HEK293T (cell line): ENCODE measurements at regions not wholly inside any gene's neighbourhood (a gene's known extent, or its start where the extent isn't known, plus 50 kb on each side); places are given as distances from the start of the nearest gene placed in this dataset.

Experiments
- CTCF ChIA-PET: fragments of 350-600 bp; formaldehyde crosslinking; extraction: SDS; loops from one replicate; lab custom pipeline; 2021; ENCODE audit warnings: antibody characterized with exemption, inconsistent platforms; lab: Yijun Ruan, JAX
- POLR2A ChIA-PET: fragments of 350-600 bp; formaldehyde crosslinking; extraction: SDS; loops from one replicate; lab custom pipeline; 2020; ENCODE audit warnings: antibody characterized with exemption, inconsistent platforms; lab: Yijun Ruan, JAX
- DNase-seq: peaks from one replicate; pipeline ENCODE4 v3.0.0; 2012; ENCODE audit warnings: mixed read lengths; ENCODE audit errors: extremely low spot score
- ARNT ChIP-seq: fragments of 450-650 bp; IDR thresholded peaks from 2 replicates; pipeline ENCODE4 v1.6.1; 2017; ENCODE audit warnings: mild to moderate bottlenecking
- BHLHE40 ChIP-seq: fragments of 450-650 bp; IDR thresholded peaks from 2 replicates; pipeline ENCODE4 v1.6.1; 2016; ENCODE audit warnings: mild to moderate bottlenecking, moderate library complexity, borderline replicate concordance
- CTBP1 ChIP-seq: fragments of 450-650 bp; IDR thresholded peaks from 2 replicates; pipeline ENCODE4 v1.6.1; 2016; ENCODE audit warnings: borderline replicate concordance
- ELF4 ChIP-seq: fragments of 450-650 bp; IDR thresholded peaks from 2 replicates; pipeline ENCODE4 v1.6.1; 2017; ENCODE audit warnings: antibody characterized with exemption
- FOXA1 ChIP-seq: fragments of 450-650 bp; IDR thresholded peaks from 2 replicates; pipeline ENCODE4 v1.6.1; 2016; ENCODE audit warnings: mild to moderate bottlenecking
- FOXK2 ChIP-seq: fragments of 450-650 bp; IDR thresholded peaks from 2 replicates; pipeline ENCODE4 v1.6.1; 2016; ENCODE audit warnings: mild to moderate bottlenecking
- FOXM1 ChIP-seq: fragments of 450-650 bp; IDR thresholded peaks from 2 replicates; pipeline ENCODE4 v1.6.1; 2017; ENCODE audit warnings: mild to moderate bottlenecking, borderline replicate concordance
- HDGF ChIP-seq: fragments of 450-650 bp; IDR thresholded peaks from 2 replicates; pipeline ENCODE4 v1.6.1; 2017; ENCODE audit warnings: antibody characterized with exemption, borderline replicate concordance
- L3MBTL2 ChIP-seq: fragments of 450-650 bp; conservative IDR thresholded peaks from 2 replicates; pipeline ENCODE4 v1.6.1; 2016; ENCODE audit warnings: mild to moderate bottlenecking
- LEF1 ChIP-seq: fragments of 450-650 bp; IDR thresholded peaks from 2 replicates; pipeline ENCODE4 v1.6.1; 2017; ENCODE audit warnings: mild to moderate bottlenecking, borderline replicate concordance
- NFRKB ChIP-seq: fragments of 450-650 bp; IDR thresholded peaks from 2 replicates; pipeline ENCODE4 v1.6.1; 2016; ENCODE audit warnings: mild to moderate bottlenecking, moderate library complexity
- PKNOX1 ChIP-seq: fragments of 450-650 bp; IDR thresholded peaks from 2 replicates; pipeline ENCODE4 v1.6.1; 2016
- SP1 ChIP-seq: fragments of 450-650 bp; IDR thresholded peaks from 2 replicates; pipeline ENCODE4 v1.6.1; 2017
- SUZ12 ChIP-seq: fragments of 450-650 bp; IDR thresholded peaks from 2 replicates; pipeline ENCODE4 v1.6.1; 2016; ENCODE audit warnings: mild to moderate bottlenecking
- TARDBP ChIP-seq: fragments of 450-650 bp; IDR thresholded peaks from 2 replicates; pipeline ENCODE4 v1.6.1; 2016
- ZNF384 ChIP-seq: fragments of 450-650 bp; IDR thresholded peaks from 2 replicates; pipeline ENCODE4 v1.6.1; 2016

- POLR2A ChIA-PET = no interaction called here
- no peak for TF ChIP-seq SUZ12
- TF ChIP-seq BHLHE40 = no peak
- TF ChIP-seq ELF4 = no peak
- TF ChIP-seq FOXK2 = no peak
- no peak for TF ChIP-seq HDGF
- no peak for TF ChIP-seq FOXA1
- no peak for TF ChIP-seq PKNOX1
- TF ChIP-seq ARNT = no peak
- no peak for TF ChIP-seq CTBP1
- TF ChIP-seq LEF1 = no peak
- no peak for TF ChIP-seq SP1
- no peak for TF ChIP-seq ZNF384
- TF ChIP-seq NFRKB = no peak
- TF ChIP-seq FOXM1 = no peak
- no peak for DNase-seq
- CTCF ChIA-PET = interaction anchor here (0.6 kb wide), 1 partner anchor 61 kb away, joined by 5 read pairs; no protein-coding TSS in a partner anchor
Measured at GRCh38 chr13:89857502-89857901, 1490.0 kb upstream of the MIR17HG start.

DNA sequence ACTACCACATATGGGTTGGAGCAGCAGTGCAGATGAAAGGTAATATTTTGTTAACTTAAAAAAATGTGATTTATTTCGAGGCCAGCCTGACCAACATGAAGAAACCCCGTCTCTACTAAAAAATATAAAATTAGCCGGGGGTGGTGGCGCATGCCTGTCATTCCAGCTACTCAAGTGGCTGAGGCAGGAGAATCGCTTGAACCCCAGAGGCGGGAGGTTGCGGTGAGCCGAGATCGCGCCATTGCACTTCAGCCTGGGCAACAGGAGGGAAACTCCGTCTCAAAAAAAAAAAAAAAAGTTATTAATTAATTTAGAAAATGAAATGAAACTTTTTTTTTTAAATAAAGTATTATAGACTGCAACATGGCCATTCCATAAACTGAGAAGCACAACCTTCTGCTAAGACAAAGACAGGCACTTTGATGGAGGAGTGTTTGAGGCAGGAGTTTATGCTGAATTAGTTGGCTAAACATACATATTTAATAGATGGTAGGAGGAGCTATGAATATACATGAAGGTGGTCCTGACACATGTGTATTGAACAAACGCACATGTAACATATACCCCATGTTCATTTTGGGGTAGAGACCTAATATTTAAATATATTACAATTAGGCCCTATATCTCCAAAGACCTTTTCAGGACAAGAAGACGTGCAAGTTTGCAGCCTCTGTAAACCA is 1485.3 kb upstream of the MIR17HG start:
- no peak for DNase-seq
- ChIA-PET POLR2A (no interaction called here), CTCF (no interaction called here)
- TF ChIP-seq BHLHE40 = no peak
- no peak for TF ChIP-seq PKNOX1
- TF ChIP-seq HDGF = no peak
- TF ChIP-seq L3MBTL2 = no peak
- TF ChIP-seq TARDBP = no peak
- no peak for TF ChIP-seq NFRKB
- no peak for TF ChIP-seq LEF1
- TF ChIP-seq FOXA1 = no peak
- TF ChIP-seq ARNT = no peak
- no peak for TF ChIP-seq ELF4
- no peak for TF ChIP-seq FOXK2
- TF ChIP-seq ZNF384 = no peak
- TF ChIP-seq SP1 = no peak
- no peak for TF ChIP-seq FOXM1
- TF ChIP-seq CTBP1 = no peak
- TF ChIP-seq SUZ12 = no peak

DNA sequence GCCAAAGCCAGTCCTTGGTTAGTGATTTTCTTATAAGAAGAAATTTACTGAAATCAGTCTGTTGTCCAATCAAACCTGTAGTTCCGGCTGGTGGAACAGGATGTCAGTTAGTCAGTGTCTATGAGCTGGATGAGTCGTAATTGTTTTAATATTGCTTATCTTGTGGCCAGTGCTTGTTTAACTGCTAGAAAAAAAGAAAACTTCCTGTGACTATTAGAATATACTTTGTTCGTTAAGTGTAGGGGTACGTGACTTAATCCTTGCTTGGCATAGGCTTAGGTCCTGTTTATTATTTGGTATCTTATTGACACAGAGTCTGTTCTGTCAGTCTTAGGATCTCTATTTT is 1484.8 kb upstream of the MIR17HG start:
- ChIA-PET POLR2A (no interaction called here), CTCF (no interaction called here)
- TF ChIP-seq ZNF384 (no peak), SP1 (no peak), FOXM1 (no peak)
- DNase-seq = no peak

DNA sequence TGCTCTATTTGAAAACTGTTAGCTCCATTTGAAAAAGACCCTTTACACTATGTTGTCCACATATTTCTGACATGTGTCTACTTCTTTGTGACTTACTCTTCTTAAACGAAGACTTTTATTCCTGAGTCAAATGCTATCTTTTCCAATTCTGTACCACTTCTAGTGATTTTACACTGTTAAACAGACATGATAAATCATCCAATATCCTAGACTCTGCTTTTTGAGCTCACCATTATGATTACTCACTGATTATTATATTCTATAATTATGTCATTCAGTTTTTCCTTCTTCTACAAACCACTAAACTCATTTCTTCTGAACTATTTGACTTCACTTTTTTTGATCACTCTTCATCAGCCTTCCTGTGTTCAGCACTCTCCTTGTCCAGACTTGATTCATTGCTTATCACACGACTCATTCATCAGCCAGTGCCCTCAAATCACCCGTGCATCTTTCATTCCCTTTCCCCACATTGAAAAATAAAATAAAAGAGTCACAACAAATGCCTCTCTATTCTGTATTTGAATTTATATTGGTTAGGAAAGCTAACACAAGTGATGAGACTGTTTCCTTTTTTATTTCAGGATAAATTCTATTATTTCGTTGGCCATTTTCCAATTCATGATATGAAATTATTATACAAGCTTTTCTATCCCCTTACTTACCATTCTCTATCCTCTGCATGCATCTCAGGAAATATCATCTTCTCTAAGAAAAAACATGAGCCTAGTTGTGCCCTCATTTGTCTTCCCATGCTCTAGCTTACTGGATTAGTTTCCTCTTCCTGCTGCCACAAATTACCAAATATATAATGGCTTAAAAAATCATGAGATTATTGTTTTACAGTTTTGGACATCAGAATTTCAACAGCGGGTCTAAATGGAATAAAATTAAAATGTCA is 1482.1 kb upstream of the MIR17HG start:
- ChIA-PET CTCF (no interaction called here), POLR2A (no interaction called here)
- no peak for TF ChIP-seq PKNOX1
- no peak for TF ChIP-seq CTBP1
- TF ChIP-seq ELF4 = no peak
- no peak for TF ChIP-seq HDGF
- no peak for TF ChIP-seq FOXA1
- no peak for TF ChIP-seq BHLHE40
- TF ChIP-seq LEF1 = no peak
- no peak for TF ChIP-seq ZNF384
- no peak for TF ChIP-seq TARDBP
- DNase-seq = no peak

DNA sequence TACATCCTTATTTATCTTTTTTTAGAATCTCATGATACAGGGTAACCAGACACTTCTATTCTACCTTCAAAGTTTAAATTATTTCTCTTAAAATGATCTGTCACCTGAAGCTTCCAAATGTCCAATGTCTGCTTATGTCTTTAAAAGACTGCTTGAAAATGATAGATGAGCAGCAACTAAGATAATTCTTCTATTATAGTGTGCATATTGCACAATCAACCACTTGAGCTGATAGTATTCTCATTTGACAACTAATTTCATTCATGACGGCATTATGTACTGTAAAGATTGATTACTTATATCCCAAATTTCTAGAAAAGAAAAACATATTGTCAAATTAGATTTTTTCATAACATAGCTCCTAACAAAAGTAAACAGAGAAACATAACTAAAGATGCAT is 1478.2 kb upstream of the MIR17HG start:
- ChIA-PET CTCF (no interaction called here), POLR2A (no interaction called here)
- TF ChIP-seq ZNF384 (no peak), BHLHE40 (no peak), CTBP1 (no peak), ARNT (no peak), L3MBTL2 (no peak)
- DNase-seq = no peak

GRCh38 chr13:89878904-89879303 is 1468.6 kb upstream of the MIR17HG start:
- TF ChIP-seq FOXM1 (no peak), NFRKB (no peak), TARDBP (no peak), SUZ12 (no peak)
- POLR2A ChIA-PET = no interaction called here
- DNase-seq = no peak
- CTCF ChIA-PET = no interaction called here
